ENCODE measurements at regions not wholly inside any gene's neighbourhood (a gene's known extent, or its start where the extent isn't known, plus 50 kb on each side); places are given as distances from the start of the nearest gene placed in this dataset.
"Not testable (repeated sequence)": the region's sequence is repeated elsewhere in the genome, so short reads cannot be mapped to it uniquely, and the experiment has no call there.

DNA sequence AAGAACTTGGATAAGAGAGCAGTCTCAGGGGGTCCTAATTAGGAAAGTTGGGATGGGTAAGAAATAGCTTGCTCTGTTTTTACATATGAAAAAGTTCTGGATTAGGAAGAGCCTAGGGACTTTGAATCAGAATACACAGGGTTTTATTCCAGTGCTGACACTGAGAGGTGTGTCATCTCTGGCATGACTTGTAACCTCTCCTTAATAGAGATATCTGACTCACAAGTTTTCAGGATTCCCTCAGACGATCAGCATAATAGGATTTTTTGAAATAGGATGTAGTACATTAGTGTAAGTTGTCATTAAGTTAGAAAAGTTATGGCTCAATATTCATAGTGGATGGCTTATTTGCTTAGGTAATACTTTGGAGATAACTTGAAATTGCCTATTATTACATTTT, 555.2 kb upstream of the MIR17HG start:
- DNase-seq (ENCODE audit: low read depth), result peak; percentile 9

DNA sequence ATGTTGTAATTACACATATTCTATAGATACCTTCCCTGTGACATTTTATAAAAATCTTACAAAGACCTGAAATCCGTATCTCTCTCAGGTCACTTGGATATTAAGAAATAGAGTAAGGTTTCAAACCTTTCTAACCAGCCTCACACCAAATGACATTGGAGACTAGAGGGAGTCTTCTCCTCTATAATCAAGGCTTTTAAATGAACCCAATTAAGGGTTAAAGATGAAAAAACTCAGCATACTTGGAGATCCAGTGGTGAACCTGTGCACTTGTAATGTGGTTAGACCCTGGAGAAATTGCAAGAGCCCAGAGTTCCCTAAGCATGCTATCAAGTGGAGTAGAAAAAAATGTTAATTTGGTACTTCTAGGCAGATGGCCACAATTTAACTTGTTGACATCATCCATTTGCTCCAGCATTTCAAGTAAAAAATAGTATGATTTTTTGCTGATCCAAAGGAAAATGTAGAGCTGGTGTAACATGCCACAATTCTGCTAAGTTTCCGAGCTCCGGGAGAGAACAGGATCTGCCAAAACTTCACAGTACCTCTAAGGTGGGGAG, 554.1 kb upstream of the MIR17HG start:
- peak; percentile 41 for DNase-seq (ENCODE audit: low read depth)

DNA sequence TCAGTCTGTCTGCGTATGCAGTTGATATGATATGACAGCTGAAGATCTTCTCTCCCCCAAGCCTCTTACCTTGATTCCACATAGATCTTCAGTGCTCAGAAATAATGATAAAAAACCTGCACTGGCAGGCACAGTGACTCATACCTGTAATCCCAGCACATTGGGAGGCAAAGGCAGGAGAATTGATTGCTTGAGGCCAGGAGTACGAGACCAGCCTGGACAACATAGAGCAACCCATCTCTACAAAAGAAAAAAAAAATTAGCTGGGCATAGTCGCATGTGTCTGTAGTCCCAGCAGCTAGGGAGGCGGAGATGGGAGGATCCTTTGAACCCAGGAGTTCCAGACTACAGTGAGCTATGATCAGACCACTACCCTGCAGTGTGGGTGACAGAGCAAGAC, 551.0 kb upstream of the MIR17HG start:
- DNase-seq (ENCODE audit: low read depth), result no peak

DNA sequence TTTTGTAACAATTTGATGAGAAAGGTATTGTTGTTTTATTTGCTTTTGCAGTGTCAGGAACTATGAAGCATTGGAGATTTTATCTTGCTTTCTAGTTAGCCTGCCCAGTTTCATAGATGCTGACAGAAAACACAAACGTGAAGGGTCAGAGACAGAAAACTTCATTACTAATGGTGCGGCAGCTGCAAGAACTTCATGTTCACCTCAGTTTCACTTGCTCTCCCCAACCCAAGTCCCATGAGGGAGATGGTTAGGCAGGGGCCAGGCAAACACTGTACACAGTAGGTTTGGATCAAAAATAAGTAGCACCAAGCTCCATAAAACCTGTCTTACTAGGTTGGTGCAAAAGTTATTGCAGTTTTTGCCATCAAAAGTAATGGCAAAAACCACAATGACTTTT, 550.2 kb upstream of the MIR17HG start:
- no peak for DNase-seq (ENCODE audit: low read depth)

DNA sequence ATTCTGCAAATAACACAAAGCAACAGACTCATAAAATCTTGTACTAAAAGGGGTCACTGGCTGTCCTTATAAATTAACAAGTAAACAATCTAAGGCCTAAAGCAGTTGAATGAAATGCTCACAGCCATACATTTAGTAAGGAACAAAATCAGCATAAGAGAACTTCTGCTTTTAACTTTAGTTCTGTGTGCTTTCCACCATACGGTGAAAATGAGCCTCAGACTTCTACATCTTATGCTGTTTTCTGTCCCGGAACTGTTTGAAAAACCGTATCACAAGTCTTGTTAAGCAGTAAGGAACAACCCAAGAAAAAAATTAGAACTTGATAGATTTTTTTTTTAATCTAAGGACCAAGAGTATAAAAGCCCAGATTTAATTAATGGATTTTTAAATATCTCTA, 549.1 kb upstream of the MIR17HG start:
- DNase-seq (ENCODE audit: low read depth), result no peak

DNA sequence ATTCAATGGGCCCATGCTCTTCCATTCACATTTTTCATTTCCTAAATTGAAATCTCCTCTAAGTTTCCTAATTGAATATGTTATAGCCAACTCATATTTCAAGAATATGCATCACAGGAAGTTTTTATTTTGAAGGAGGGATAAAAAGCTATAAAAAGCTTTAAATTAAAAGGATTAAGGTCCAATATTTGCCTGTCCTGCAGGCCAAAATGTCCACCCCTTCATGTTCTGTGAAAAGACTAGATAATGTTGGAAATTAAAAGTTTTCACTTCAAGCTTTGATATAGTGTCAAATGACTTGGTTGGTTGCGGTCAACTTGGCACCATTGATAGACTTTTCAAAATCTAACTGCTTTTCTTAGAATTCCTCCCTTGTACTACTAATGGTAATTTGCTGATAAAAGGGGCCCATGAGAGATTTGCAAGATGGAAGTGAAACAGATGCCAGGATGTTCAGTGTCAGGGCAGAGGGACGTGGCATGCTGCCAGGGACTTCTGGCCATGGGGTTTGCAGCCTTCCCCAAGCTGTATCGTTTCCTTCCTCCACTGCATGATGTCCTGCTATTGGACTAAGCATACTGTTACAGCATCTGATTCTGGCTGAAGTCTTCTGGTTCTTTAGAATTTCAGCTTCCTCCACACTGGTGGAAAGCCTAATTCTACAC, 547.3 kb upstream of the MIR17HG start:
- DNase-seq (ENCODE audit: low read depth), result no peak

DNA sequence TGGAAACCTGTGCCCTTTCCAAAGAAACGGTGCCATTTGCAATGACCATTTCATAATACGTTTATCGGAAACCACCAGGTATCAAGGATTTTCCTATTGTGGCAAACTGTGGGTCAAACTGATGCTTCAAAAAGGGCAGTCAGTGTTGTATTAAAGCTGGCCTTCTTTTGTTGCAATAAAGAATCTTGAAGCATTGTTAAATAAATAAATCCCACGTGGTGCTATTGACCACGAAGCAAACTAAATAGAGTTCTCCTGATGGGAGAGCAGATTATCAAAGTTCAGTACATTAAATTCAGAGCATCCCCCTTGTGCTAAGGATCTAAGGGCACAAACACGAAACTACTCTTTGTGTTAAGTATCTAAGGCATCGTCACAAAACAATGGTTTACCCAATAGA, 545.9 kb upstream of the MIR17HG start:
- DNase-seq (ENCODE audit: low read depth), result no peak

DNA sequence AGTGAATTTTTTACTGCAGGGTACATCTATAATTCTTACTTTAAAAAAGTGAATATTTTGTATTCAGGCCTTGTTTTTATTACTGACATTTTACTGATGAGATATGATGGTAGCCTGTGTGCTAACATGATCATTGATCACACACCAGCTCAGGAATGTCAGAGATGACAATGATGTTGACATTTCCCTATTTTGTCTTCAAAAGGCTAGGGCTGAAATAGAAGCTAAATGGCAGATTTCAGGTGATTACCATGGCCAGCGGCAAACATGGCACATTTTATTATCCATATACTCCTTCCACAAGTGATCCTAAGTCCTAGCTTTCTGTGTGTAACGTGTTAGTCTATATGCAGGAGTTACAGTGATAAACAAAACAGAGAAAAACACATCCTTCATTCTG, 544.3 kb upstream of the MIR17HG start:
- DNase-seq (ENCODE audit: low read depth), result no peak

DNA sequence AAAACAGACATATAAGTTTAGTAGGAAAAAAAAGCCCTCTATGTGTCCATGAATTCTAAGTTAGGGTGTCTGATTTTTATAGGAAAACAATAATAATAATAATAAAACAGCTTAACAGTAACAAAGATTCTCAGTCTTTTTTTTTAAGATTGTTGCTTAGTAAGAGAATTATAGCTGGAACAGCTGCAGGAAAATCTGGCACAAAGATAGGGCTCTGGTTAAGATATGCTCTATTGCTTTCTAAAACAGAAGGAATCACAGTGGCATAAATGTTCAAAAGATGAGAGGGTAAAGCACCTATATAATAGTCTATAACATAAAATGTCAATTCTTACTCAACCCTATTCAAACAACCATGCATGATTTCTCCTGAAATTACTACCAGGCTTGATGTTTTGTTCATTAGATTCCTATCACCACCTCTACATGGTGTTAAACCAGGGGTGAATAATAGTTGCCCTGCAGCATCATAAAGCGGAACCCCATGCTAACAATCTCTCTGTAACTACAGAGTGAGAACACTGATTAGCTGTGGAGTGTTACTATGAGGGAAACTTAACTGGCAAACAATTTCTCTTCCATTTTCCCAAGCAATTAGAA, 541.4 kb upstream of the MIR17HG start:
- peak; percentile 46 for DNase-seq (ENCODE audit: low read depth)

DNA sequence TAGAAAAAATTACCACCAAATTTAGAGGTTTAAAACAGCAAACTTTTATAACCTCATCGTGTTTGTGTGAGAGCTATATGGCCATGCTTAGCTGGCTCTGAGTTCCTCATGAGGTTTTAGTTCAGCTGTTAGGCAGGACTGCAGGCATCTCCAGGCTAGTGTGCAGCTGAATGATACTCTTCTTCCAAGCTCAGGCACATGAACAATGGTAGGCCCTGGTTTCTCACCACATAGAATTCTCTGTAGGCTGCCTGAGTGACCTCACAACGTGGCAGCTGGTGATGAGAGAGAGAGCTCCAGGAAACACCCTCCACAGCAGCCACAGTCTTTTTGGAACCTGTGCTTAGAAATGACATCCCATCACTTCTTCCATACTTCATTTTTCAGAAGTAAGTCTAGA, 540.6 kb upstream of the MIR17HG start:
- DNase-seq (ENCODE audit: low read depth), result no peak

DNA sequence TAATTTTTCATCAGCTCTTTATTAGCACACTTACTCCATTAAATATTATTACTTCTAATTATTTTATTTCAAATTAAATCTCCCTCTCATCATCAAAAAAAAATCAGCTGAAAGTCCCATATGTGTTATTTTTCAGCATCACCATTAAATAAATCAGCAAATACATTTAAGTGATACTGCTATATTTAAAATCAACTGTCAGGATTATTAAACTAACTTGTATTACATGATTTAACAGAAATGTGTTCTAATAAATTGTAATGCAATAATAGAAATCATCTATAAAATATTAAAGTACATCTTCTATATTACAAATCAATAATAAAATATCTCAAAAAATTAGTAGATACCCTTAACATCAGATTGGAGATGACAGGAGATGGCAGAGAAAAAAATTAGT, 538.6 kb upstream of the MIR17HG start:
- DNase-seq (ENCODE audit: low read depth), result no peak

DNA sequence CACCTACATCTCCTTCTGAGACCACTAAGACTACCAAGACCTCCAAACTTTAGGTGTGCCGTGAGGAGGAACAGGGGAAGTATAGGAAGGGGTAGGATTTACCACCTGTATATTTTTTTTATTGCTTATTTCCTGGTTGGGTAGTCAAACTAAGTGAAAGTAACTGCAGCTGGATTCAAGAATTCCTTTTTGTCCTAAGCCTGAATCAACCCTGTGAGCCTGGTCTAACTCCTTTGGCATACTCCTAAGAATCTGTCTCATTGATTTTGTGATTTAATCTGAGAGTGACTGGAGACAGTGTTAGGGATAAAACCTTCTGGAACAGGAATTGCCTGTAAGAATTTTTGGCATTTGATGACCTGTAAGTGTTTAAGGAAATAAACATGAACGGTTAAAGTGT, 523.5 kb upstream of the MIR17HG start:
- DNase-seq (ENCODE audit: low read depth), result peak; percentile 59

DNA sequence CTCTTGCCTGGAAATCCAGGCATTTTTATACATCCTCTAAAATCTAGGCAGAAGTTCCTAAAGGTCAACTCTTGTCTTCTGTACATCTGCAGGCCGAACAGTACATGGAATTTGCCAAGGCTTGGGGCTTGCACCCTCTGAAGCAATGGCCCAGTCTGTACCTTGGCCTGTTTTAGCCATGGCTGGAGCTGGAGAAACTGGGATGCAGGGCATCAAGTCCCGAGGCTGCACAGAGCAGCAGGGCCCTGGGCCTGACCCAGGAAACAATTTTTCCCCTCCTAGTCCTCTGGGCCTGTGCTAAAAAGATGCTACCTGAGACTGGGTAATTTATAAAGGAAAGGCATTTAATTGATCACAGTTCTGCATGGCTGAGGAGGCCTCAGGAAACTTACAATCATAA, 520.8 kb upstream of the MIR17HG start:
- no peak for DNase-seq (ENCODE audit: low read depth)

DNA sequence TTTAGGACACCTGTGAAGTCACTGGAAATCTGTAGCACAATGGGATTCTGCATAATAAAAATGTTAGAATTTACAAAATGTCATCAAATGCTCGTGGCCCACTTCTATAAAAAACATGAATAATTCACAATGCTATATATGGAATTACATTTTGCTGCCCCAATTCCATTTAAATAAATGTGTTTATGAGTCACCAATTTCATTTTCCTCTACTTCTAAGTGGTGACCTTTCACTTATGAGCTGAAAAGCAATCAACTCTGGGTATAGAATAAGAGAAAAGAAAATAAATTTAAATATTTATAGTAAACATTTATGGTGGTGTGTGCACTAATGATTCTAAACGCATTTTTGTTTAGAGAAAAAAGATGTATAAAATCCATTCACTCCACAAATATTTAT, 516.7 kb upstream of the MIR17HG start:
- no peak for DNase-seq (ENCODE audit: low read depth)

DNA sequence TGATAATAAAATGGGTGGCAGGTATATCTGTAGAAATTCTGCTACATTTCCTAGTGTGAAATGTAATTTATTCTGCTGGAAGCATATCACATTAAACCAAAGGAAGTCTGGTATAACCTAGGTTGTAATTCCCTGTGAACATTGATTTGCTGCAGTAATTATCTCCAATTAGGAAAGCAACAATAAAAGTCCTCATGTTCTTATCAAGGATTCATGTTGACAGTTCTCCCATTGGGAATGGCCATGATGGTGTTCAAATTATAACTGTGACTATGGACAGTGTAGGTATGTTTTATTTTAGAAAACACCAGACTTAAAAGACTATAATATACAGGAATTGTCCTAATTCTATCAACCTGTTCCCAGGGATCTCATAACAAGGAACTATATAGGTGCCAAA, 513.5 kb upstream of the MIR17HG start:
- DNase-seq (ENCODE audit: low read depth), result no peak

DNA sequence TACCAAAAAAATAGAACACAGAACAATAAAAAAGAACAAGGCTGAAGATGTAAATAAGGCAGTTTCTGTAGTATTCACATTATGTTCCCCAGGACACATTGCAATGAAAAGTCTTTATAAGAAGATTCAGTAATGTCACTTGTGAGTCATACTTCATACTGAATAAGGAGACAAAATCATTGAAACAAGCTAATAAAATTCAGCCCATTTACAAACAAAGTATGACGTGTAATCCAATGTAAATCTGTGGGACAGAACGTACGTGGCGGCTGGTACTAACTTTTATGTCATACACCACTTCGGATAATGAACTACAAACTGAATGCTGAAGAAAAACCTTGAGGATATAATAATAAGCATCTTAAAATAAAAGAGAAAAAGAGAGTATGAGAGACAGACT, 512.8 kb upstream of the MIR17HG start:
- DNase-seq (ENCODE audit: low read depth), result no peak

DNA sequence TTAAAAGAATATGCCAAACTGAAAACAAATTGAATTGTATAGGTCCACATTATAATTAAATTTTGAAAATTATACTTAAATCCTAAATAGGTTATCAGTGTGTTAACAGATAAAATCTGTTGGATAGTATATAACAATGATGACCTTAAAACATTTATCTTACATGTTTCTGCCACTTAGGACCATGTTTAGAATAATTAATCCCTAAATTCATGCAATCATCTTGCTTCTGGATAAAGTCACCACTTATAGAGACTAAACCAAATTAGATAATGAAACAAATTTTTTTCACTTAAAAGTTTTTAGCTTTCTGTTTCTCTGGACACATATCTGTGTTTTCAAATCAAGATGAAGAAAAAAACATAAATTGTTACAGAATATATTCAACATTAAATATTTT, 511.7 kb upstream of the MIR17HG start:
- no peak for DNase-seq (ENCODE audit: low read depth)

DNA sequence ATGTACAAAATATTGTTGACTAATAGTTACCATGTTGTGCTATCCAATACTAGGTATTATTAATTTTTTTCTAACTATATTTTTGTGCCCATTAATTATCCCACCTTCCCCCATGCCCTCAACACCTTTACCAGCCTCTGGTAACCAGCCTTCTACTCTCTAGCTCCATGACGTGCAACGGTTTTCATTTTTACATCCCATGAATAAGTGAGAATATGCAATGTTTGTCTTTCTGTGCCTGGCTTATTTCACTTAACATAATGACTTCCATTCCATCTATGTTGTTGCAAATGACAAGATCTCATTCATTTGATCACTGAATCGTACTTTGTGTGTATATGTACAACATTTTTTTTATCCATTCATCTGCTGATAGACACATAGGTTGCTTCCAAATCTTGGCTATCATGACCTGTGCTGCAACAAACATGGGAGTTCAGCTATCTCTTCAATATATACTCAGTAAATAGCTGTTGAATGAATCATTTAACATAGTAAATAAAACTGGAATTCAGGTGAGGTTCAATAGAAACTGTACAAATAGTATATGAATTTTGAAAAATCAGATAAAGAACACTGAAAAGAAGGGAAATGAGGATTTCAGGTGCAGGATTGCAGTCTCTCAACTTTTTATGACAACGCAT, 509.0 kb upstream of the MIR17HG start:
- no peak for DNase-seq (ENCODE audit: low read depth)

DNA sequence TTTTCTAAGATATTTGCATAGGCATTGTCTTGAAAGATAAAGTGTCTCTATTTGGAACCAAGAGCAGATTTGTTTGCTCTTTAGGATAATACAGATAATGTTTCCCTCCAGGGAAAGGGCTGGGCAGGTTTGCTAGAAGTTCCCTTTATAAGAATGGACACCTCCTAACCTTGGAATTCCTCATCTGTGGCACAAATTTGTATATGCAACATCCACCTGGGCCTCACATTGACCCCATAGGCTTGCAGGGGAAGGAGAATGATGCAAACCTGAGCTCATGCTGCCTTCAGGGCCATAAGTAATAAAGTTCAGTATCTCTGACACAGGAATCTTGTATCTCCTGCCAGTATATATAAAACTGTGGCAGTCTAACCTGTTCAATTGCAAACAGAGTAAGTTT, 508.4 kb upstream of the MIR17HG start:
- DNase-seq (ENCODE audit: low read depth), result no peak

DNA sequence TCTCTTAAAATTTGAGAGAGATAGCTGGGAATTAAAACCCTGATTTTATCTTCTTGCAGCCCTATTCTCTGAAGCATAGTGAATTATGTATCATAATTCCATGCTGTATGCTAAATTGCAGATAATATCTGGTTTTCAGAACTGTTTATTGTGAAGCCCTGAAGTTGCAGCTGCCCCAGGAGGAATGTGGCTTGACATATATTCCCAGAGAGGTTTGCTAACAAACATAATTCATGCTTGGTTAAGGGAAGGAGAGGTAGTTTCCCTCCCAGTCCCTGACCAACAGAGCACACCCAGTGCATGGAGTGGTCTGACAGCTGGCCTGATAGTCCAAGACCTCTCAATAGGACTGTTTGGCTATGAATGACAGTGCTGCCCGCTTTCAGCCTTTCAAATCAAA, 500.6 kb upstream of the MIR17HG start:
- DNase-seq (ENCODE audit: low read depth), result no peak

DNA sequence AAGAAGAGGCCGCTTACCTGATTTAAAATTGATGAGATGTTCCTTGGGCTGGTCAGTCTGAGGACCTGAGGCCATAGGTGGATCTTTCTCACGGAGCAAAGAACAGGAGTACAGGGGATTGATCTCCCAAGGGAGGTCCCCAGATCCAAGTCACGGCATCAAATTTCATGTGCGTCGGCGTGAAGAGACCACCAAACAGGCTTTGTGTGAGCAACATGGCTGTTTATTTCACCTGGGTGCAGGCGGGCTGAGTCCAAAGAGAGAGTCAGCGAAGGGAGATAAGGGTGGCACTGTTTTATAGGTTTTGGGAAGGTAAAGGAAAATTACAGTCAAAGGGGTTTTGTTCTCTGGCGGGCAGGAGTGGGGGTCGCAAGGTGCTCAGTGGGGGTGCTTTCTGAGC, 493.8 kb upstream of the MIR17HG start:
- DNase-seq (ENCODE audit: low read depth), result not testable (repeated sequence)

DNA sequence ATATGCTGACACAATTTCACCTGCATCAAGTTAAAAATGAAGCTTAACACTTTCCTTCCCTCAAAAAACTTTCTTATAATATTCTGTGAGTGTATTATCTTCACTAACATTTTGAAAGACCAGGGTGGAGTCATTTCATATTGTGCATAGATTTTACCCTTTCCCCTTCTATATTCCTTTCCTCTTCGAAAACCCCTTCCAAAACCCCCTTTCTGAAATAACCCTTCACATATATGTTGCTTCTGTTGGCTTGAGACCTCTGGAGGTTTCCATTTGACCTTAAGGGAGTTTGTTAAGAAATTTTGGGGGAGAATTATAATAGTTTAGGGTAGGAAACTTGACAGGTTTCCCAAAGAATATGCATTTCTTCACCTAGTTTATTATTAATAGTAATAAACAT, 489.6 kb upstream of the MIR17HG start:
- DNase-seq (ENCODE audit: low read depth), result no peak

DNA sequence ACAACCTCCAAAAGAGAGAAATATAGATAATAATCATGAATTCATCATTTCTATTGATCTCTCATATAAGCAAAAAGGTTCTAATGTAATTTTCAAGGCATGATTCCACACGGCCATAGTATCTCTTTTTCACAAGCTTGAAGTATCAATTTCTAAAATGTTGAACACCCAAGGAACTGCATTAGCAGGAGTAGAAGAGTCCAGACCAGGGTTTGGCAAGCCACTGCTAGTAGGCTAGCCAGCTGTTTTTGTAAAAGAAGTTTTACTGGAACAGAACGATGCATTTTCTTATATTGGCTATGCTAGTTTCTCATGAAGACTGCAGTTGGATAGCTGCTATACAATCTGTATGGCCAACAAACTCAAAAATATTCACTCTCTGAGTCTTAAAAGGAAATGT, 481.5 kb upstream of the MIR17HG start:
- DNase-seq (ENCODE audit: low read depth), result no peak

DNA sequence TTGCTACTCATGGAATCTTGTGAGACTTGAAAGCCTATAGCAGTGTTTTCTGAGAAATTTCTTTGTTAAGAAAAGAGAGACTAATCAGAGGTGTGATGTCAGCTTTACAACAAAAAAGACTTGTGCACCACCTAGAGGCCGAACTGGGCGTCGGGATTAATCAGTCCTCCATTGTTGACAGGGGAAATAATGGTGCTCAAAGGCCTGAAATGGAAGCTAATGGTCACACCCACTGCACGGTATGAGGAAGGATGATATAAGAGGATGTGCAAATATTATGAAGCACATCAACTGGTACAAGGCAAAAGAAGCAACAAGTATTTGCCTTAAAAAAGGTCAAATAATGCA, 480.2 kb upstream of the MIR17HG start:
- peak; percentile 65 for DNase-seq (ENCODE audit: low read depth)

All from renal cortical epithelial cell (primary cell).